Breast epithelium (tissue), 3 donors: ENCODE measurements at regions not wholly inside any gene's neighbourhood (a gene's known extent, or its start where the extent isn't known, plus 50 kb on each side); places are given as distances from the start of the nearest gene placed in this dataset.

Source experiments
- CTCF ChIP-seq, 3 donors: fragments of 450-650 bp; IDR thresholded peaks; one replicate each; pipeline ENCODE4 v1.5.1; 2016 to 2017; ENCODE audit warnings: antibody characterized with exemption in 3 of 3, mild to moderate bottlenecking in 3 of 3, moderate library complexity in 3 of 3
- POLR2A ChIP-seq: fragments of 450-650 bp; IDR thresholded peaks from one replicate; pipeline ENCODE4 v1.6.1; 2016; ENCODE audit warnings: antibody characterized with exemption, mild to moderate bottlenecking, moderate library complexity

- no peak for TF ChIP-seq CTCF (IDR thresholded peaks at IDR 0.05)
- TF ChIP-seq POLR2A = no peak
Measured at GRCh38 chrX:124818764-124819163, 472.4 kb downstream of the SH2D1A start.
